Lower lobe of right lung (tissue), 2 donors: ENCODE measurements at regions not wholly inside any gene's neighbourhood (a gene's known extent, or its start where the extent isn't known, plus 50 kb on each side); places are given as distances from the start of the nearest gene placed in this dataset.

ENCODE experiments used
- ATAC-seq, 2 donors: fragments of 200-7000 bp; cut with Tn5 transposase; one replicate each; pipeline ENCODE4 v1.9.1; 2020 to 2022; ENCODE audit warnings: mild to moderate bottlenecking in 2 of 2, moderate library complexity in 2 of 2
- DNase-seq: peaks from one replicate; pipeline ENCODE4 v3.0.0-alpha.2; 2020
- H3K27ac ChIP-seq: fragments of 200-600 bp; one replicate; pipeline ENCODE4 v1.8.0; 2022
- H3K27me3 ChIP-seq: fragments of 200-600 bp; one replicate; pipeline ENCODE4 v1.8.0; 2022; ENCODE audit warnings: low read depth
- H3K36me3 ChIP-seq: fragments of 200-600 bp; one replicate; pipeline ENCODE4 v1.8.0; 2022; ENCODE audit warnings: mild to moderate bottlenecking
- H3K4me1 ChIP-seq: fragments of 200-600 bp; one replicate; pipeline ENCODE4 v1.8.0; 2022
- H3K4me3 ChIP-seq: fragments of 200-600 bp; one replicate; pipeline ENCODE4 v1.8.0; 2022; ENCODE audit warnings: mild to moderate bottlenecking
- H3K9me3 ChIP-seq: fragments of 200-600 bp; one replicate; pipeline ENCODE4 v1.8.0; 2022
- intact Hi-C: fragments of 100-400 bp; cut with DNase I; formaldehyde crosslinking; loops from one replicate; pipeline ENCODE4 v1.11.0; 2022
- TF ChIP-seq, protein P1 (sequence below): fragments of 200-600 bp; IDR thresholded peaks from one replicate; pipeline ENCODE4 v1.8.0; 2022; ENCODE audit warnings: antibody characterized with exemption, mild to moderate bottlenecking
- donor health status: DM: no; HTN: yes; CAD: no; lungs with severe emphysema.

DNA sequence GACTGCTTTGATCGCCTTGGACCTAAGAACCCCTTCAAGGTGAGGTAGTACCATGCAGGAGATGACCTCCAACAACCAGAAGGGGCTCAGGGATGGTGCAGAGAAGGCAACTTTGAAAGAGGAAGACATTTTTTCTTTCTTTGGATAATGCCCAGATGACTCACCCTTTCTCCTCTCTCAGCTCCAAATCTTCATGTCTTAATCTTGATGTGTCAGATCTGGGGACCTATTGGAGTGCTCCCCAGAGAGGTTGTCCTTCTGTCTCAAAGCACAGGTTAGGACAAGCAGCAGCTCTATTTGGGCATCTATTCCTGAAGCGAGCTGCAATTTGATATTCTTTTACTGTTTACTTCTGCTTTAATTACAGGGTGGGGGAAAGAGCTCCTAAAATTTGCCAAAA, 229.9 kb upstream of the MAP3K1 start:
- no peaks in the 10 kb centered on the region for H3K27me3 ChIP-seq
- TF ChIP-seq, protein P1, sequence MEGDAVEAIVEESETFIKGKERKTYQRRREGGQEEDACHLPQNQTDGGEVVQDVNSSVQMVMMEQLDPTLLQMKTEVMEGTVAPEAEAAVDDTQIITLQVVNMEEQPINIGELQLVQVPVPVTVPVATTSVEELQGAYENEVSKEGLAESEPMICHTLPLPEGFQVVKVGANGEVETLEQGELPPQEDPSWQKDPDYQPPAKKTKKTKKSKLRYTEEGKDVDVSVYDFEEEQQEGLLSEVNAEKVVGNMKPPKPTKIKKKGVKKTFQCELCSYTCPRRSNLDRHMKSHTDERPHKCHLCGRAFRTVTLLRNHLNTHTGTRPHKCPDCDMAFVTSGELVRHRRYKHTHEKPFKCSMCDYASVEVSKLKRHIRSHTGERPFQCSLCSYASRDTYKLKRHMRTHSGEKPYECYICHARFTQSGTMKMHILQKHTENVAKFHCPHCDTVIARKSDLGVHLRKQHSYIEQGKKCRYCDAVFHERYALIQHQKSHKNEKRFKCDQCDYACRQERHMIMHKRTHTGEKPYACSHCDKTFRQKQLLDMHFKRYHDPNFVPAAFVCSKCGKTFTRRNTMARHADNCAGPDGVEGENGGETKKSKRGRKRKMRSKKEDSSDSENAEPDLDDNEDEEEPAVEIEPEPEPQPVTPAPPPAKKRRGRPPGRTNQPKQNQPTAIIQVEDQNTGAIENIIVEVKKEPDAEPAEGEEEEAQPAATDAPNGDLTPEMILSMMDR: no peak
- intact Hi-C loops: no loop called here
- H3K27ac ChIP-seq: peak overlapping the region; percentile 54
- peaks cover 17% of the 10 kb centered on the region for H3K4me1 ChIP-seq
- H3K36me3 ChIP-seq: no peaks in the 10 kb centered on the region
- no peaks in the 10 kb centered on the region for H3K9me3 ChIP-seq
- DNase-seq (no peak), ATAC-seq (no peak)
- H3K4me3 ChIP-seq: peak overlapping the region; percentile 9

DNA sequence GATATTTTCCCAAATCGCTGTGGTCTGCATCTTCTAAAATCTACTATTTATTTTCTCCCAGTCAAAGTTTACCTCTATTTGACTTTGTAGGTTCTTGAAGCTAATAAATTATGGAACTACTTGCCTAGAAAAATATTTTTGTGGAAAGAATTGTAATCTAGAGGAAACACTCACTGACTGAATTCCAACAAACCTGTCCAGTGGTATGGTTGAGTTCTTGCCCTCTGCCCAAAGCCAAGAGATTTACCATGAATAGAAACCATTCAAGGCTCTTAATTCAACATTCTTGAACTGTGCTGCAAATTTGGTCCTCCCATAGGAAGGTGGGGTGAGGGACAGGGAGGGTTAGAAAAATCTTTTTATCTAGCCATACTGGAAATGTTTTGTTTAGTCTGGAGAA, 233.9 kb upstream of the MAP3K1 start:
- ATAC-seq: no peak
- Histone ChIP-seq H3K27ac (no peak overlapping the region), H3K9me3 (no peaks in the 10 kb centered on the region), H3K36me3 (no peaks in the 10 kb centered on the region), H3K27me3 (no peaks in the 10 kb centered on the region), H3K4me1 (peaks cover 10% of the 10 kb centered on the region), H3K4me3 (no peak overlapping the region)
- TF ChIP-seq, protein P1: no peak
- no peak for DNase-seq
- intact Hi-C loops: no loop called here

DNA sequence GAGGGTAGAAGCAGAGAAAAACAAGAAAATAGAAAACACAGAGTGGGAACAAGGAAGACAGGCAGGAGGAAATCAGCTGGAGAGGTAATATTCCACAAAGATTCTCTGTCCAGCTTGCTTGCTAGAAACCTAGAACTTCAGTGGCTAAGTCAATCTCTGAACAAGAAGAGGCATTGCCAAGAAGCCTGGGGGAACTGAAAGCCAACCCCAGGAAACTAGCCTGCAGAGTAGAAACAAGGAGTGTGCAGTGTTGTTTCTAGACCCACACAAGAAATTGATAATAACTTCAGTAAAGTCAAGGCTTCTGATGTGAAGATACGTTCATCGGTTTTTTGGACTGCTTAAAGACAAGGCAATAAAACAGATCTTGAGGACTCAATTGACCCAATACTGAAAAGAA, 234.5 kb upstream of the MAP3K1 start:
- Histone ChIP-seq H3K9me3 (no peaks in the 10 kb centered on the region), H3K27me3 (no peaks in the 10 kb centered on the region), H3K4me1 (peaks cover 8% of the 10 kb centered on the region), H3K27ac (no peak overlapping the region), H3K4me3 (no peak overlapping the region), H3K36me3 (no peaks in the 10 kb centered on the region)
- intact Hi-C loops: no loop called here
- DNase-seq: no peak
- ATAC-seq: no peak
- TF ChIP-seq, protein P1: no peak

DNA sequence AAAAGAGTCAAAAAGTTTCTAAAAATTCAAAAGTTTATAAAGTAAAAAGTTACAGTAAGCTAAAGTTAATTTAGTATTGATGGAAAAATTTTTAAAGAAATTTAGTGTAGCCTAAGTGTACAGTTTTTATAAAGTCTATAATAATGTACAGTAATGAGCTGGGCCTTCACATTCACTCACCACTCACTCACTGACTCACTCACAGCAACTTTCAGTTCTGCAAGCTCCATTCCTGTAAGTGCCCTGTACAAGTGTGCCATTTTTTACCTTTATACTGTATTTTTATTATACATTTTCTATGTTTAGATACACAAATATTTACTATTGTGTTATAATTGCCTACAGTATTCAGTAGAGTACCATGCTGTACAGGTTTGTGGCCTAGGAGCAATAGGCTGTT, 239.5 kb upstream of the MAP3K1 start:
- Histone ChIP-seq H3K27ac (no peak overlapping the region), H3K4me3 (no peak overlapping the region), H3K9me3 (no peaks in the 10 kb centered on the region), H3K4me1 (no peaks in the 10 kb centered on the region), H3K27me3 (no peaks in the 10 kb centered on the region), H3K36me3 (no peaks in the 10 kb centered on the region)
- intact Hi-C loops: no loop called here
- no peak for ATAC-seq
- DNase-seq: no peak
- TF ChIP-seq, protein P1: no peak

DNA sequence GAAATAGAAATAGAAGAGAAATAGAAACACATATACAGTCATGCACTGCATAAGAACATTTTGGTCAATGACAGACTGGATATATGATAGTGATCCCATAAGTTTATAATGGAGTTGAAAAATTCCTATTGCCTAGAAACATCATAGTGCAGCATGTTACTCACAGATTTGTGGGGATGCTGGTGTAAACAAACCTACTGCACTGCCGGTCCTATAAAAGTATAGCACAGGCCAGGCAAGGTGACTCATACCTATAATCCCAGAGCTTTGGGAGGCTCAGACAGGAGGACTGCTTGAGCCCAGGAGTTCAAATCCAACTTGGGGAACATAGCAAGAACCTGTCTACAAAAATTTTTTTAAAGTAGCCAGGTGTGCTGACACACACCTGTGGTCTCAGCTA, 240.6 kb upstream of the MAP3K1 start:
- no peaks in the 10 kb centered on the region for H3K36me3 ChIP-seq
- ATAC-seq: no peak
- no peak for DNase-seq
- peaks cover 6% of the 10 kb centered on the region for H3K4me1 ChIP-seq
- no peak overlapping the region for H3K4me3 ChIP-seq
- no peaks in the 10 kb centered on the region for H3K27me3 ChIP-seq
- no peak overlapping the region for H3K27ac ChIP-seq
- intact Hi-C loops: no loop called here
- TF ChIP-seq, protein P1: no peak
- H3K9me3 ChIP-seq: no peaks in the 10 kb centered on the region

DNA sequence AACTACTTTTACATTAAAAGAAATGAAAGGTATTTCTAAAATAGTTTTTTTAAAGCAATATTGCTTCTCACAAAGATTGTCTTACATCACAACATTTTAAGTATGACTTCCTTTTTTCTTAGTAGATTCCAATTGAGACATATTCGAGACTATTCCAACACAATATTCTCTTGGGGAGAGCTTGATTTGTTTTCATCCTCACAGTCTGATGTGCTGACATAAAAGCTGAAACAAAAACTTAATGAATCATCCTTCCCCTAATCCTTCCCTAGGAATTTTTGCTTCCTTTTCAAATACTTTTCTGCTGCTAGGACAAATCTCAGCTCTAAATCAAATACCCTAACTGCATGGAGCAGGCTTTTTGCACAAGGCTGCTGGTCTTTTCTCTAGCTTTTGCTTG, 245.8 kb upstream of the MAP3K1 start:
- DNase-seq (no peak), ATAC-seq (no peak)
- no peak overlapping the region for H3K27ac ChIP-seq
- TF ChIP-seq, protein P1: no peak
- no peaks in the 10 kb centered on the region for H3K9me3 ChIP-seq
- H3K27me3 ChIP-seq: no peaks in the 10 kb centered on the region
- H3K4me1 ChIP-seq: peaks cover 30% of the 10 kb centered on the region
- intact Hi-C loops: no loop called here
- no peaks in the 10 kb centered on the region for H3K36me3 ChIP-seq
- H3K4me3 ChIP-seq: no peak overlapping the region
